Sigmoid colon (tissue), 3 donors: ENCODE measurements at regions not wholly inside any gene's neighbourhood (a gene's known extent, or its start where the extent isn't known, plus 50 kb on each side); places are given as distances from the start of the nearest gene placed in this dataset.

Experiments used
- CTCF ChIP-seq, 4 experiments: fragments of 450-650 bp in 3 of 4; fragments of 200-600 bp in 1 of 4; IDR thresholded peaks; one replicate each; pipeline ENCODE4 v1.5.1; 2016 to 2019; ENCODE audit warnings: antibody characterized with exemption in 4 of 4, mild to moderate bottlenecking in 3 of 4, moderate library complexity in 2 of 4
- POLR2A ChIP-seq, 2 donors: fragments of 450-650 bp; IDR thresholded peaks; one replicate each; pipeline ENCODE4 v1.6.1; 2016; ENCODE audit warnings: antibody characterized with exemption in 2 of 2, mild to moderate bottlenecking in 2 of 2, moderate library complexity in 2 of 2

DNA sequence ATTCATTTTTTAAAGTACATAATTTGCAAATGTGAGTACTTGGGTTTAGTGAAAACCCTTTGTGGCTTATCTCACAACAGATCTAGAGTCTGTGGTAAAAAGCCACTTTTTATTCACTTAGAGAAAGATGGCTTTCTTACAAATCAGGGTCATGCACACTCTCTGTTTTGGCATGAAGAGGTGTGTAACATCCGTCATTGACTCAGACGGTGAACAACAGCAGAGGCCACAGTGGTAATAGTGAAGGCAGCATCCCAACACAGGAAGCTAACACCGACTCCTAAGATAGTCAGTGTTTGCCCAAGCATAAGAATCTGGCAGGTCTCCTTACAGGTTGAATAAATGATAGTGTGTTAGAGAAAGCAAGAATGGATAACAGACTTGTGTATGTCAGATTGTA, 593.0 kb downstream of the SOX5 start:
- no peak for TF ChIP-seq CTCF (IDR thresholded peaks at IDR 0.05)
- TF ChIP-seq POLR2A (IDR thresholded peaks at IDR 0.05): no peak
